CD4-positive, alpha-beta T cell treated with Interleukin-17A for 1 hour (primary cell): ENCODE measurements at regions not wholly inside any gene's neighbourhood (a gene's known extent, or its start where the extent isn't known, plus 50 kb on each side); places are given as distances from the start of the nearest gene placed in this dataset.
A peak's percentile ranks its signal among the peaks of the same experiment; 100 is the strongest.
"Not testable (repeated sequence)": the region's sequence is repeated elsewhere in the genome, so short reads cannot be mapped to it uniquely, and the experiment has no call there.

Experiments
- DNase-seq: peaks from one replicate; pipeline ENCODE4 v3.0.0-alpha.2; 2020

- DNase-seq: no peak
Measured at GRCh38 chr20:28562510-28562898, 2695.0 kb upstream of the DEFB115 start.

GRCh38 chr20:28562899-28563521, 2694.5 kb upstream of the DEFB115 start:
- not testable (repeated sequence) for DNase-seq

- not testable (repeated sequence) for DNase-seq
Measured at GRCh38 chr20:28564024-28564423, 2693.4 kb upstream of the DEFB115 start.

- not testable (repeated sequence) for DNase-seq
Measured at GRCh38 chr20:28564688-28565463, 2692.6 kb upstream of the DEFB115 start.

- DNase-seq: not testable (repeated sequence)
Measured at GRCh38 chr20:28575991-28576390, 2681.5 kb upstream of the DEFB115 start.

- not testable (repeated sequence) for DNase-seq
Measured at GRCh38 chr20:28591680-28592079, 2665.8 kb upstream of the DEFB115 start.

GRCh38 chr20:28593383-28593782, 2664.1 kb upstream of the DEFB115 start:
- DNase-seq: not testable (repeated sequence)

GRCh38 chr20:28594476-28594875, 2663.0 kb upstream of the DEFB115 start:
- DNase-seq: not testable (repeated sequence)

GRCh38 chr20:28602006-28602402, 2655.5 kb upstream of the DEFB115 start:
- not testable (repeated sequence) for DNase-seq

- peak; percentile 90 for DNase-seq
Measured at GRCh38 chr20:28602403-28603217, 2654.9 kb upstream of the DEFB115 start.

- not testable (repeated sequence) for DNase-seq
Measured at GRCh38 chr20:28603218-28603577, 2654.3 kb upstream of the DEFB115 start.

- DNase-seq: no peak
Measured at GRCh38 chr20:28616354-28616753, 2641.1 kb upstream of the DEFB115 start.

GRCh38 chr20:28619956-28620651, 2637.4 kb upstream of the DEFB115 start:
- not testable (repeated sequence) for DNase-seq

- DNase-seq: not testable (repeated sequence)
Measured at GRCh38 chr20:28625112-28625511, 2632.4 kb upstream of the DEFB115 start.

GRCh38 chr20:28640831-28641230, 2616.6 kb upstream of the DEFB115 start:
- DNase-seq: not testable (repeated sequence)
